ENCODE measurements at regions not wholly inside any gene's neighbourhood (a gene's known extent, or its start where the extent isn't known, plus 50 kb on each side); places are given as distances from the start of the nearest gene placed in this dataset.

DNA sequence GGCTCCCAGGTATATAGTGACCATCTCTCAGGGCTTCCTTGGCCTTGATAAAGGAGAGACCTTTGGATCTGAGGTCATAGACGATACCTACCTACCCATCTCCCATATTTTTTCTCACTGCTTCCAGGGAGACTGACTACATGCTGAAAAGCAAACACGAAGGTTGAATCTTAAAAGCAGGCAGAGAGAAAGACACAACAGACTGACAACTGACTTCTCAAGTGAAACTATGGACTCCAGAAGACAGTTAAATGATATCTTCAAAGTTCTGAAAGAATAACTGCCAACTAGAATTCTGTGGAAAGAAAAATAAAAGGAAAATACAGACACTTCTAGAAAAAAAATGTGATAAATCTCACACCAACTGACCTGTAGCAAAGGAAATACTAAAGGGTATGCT lies 76.5 kb upstream of the HAAO start:
- TF ChIP-seq POLR2A (IDR thresholded peaks at IDR 0.05; ENCODE audit: low read depth, low read length), result no peak
- no peak for TF ChIP-seq NR2C2 (IDR thresholded peaks at IDR 0.05; ENCODE audit: borderline replicate concordance, control insufficient read depth, insufficient read length, low read depth)
- TF ChIP-seq JUND (IDR thresholded peaks at IDR 0.05; ENCODE audit: low read depth, low read length), result no peak
- no peak for TF ChIP-seq CREM (IDR thresholded peaks at IDR 0.05; ENCODE audit: low read depth)
- TF ChIP-seq, protein P1, sequence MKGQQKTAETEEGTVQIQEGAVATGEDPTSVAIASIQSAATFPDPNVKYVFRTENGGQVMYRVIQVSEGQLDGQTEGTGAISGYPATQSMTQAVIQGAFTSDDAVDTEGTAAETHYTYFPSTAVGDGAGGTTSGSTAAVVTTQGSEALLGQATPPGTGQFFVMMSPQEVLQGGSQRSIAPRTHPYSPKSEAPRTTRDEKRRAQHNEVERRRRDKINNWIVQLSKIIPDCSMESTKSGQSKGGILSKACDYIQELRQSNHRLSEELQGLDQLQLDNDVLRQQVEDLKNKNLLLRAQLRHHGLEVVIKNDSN (IDR thresholded peaks at IDR 0.05; ENCODE audit: borderline replicate concordance, extremely low read length, insufficient read depth, low read depth, low read length), result no peak
- TF ChIP-seq, protein P2, sequence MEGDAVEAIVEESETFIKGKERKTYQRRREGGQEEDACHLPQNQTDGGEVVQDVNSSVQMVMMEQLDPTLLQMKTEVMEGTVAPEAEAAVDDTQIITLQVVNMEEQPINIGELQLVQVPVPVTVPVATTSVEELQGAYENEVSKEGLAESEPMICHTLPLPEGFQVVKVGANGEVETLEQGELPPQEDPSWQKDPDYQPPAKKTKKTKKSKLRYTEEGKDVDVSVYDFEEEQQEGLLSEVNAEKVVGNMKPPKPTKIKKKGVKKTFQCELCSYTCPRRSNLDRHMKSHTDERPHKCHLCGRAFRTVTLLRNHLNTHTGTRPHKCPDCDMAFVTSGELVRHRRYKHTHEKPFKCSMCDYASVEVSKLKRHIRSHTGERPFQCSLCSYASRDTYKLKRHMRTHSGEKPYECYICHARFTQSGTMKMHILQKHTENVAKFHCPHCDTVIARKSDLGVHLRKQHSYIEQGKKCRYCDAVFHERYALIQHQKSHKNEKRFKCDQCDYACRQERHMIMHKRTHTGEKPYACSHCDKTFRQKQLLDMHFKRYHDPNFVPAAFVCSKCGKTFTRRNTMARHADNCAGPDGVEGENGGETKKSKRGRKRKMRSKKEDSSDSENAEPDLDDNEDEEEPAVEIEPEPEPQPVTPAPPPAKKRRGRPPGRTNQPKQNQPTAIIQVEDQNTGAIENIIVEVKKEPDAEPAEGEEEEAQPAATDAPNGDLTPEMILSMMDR (IDR thresholded peaks at IDR 0.05 in 2 of 3, conservative IDR thresholded peaks at IDR 0.05 in 1 of 3; ENCODE audit: control insufficient read depth in 2 of 3, extremely low read depth in 1 of 3, insufficient read depth in 1 of 3, low read depth in 3 of 3, low read length in 3 of 3), result no peak
- TF ChIP-seq ZNF622 (IDR thresholded peaks at IDR 0.05), result no peak
- TF ChIP-seq, protein P3, sequence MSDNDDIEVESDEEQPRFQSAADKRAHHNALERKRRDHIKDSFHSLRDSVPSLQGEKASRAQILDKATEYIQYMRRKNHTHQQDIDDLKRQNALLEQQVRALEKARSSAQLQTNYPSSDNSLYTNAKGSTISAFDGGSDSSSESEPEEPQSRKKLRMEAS (IDR thresholded peaks at IDR 0.05; ENCODE audit: low read depth, low read length), result no peak
- TF ChIP-seq HDAC6 (IDR thresholded peaks at IDR 0.05; ENCODE audit: unreplicated experiment), result no peak
- TF ChIP-seq BRCA1 (IDR thresholded peaks at IDR 0.05; ENCODE audit: low read depth, low read length), result no peak
- TF ChIP-seq MYC (IDR thresholded peaks at IDR 0.05; ENCODE audit: insufficient read depth, insufficient read length, insufficient replicate concordance, low read length, severe bottlenecking), result no peak
- TF ChIP-seq SMC3 (IDR thresholded peaks at IDR 0.05; ENCODE audit: borderline replicate concordance, low read length), result no peak
